ENCODE measurements at regions not wholly inside any gene's neighbourhood (a gene's known extent, or its start where the extent isn't known, plus 50 kb on each side); places are given as distances from the start of the nearest gene placed in this dataset.

DNA sequence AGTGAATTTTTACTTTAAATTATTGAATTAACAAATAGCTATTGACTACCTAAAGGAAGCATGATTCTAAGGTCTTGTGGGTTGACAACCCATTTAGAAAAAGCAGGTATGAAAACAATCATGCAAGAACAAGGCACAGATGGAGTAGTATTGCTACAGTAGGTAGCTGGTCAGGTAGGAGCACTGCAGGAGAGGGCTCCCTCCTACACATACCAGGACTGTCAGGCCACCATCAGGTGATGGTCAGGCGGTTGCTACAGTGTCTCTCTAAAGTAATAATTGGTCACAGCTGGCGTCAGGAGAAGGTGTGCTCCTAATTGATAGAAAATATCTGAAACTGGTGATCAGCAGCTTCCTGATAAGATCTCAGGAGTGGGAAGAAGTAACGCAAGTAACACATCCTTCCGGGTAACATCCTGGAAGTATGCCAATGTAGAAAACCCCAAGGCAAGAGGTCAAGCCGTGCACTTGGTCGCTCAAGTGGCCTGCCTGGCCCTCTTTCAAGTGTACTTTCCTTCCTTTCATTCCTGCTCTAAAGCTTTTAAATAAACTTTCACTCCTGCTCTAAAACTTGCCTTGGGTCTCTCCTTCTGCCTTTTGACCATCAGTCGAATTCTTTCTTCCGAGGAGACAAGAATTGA is 486.5 kb downstream of the TMEM114 start:
- TF ChIP-seq, protein P1, sequence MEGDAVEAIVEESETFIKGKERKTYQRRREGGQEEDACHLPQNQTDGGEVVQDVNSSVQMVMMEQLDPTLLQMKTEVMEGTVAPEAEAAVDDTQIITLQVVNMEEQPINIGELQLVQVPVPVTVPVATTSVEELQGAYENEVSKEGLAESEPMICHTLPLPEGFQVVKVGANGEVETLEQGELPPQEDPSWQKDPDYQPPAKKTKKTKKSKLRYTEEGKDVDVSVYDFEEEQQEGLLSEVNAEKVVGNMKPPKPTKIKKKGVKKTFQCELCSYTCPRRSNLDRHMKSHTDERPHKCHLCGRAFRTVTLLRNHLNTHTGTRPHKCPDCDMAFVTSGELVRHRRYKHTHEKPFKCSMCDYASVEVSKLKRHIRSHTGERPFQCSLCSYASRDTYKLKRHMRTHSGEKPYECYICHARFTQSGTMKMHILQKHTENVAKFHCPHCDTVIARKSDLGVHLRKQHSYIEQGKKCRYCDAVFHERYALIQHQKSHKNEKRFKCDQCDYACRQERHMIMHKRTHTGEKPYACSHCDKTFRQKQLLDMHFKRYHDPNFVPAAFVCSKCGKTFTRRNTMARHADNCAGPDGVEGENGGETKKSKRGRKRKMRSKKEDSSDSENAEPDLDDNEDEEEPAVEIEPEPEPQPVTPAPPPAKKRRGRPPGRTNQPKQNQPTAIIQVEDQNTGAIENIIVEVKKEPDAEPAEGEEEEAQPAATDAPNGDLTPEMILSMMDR (optimal IDR thresholded peaks at IDR 0.05 in 1 of 3, IDR thresholded peaks at IDR 0.05 in 1 of 3, conservative IDR thresholded peaks at IDR 0.05 in 1 of 3; ENCODE audit: extremely low read depth in 1 of 3, insufficient read depth in 2 of 3, low read length in 3 of 3) = no peak
- TF ChIP-seq EZH2 (IDR thresholded peaks at IDR 0.05; ENCODE audit: low read length) = no peak
